Neural crest cell (in vitro differentiated cells): ENCODE measurements at regions not wholly inside any gene's neighbourhood (a gene's known extent, or its start where the extent isn't known, plus 50 kb on each side); places are given as distances from the start of the nearest gene placed in this dataset.

Experiments used
- DNase-seq: peaks from one replicate; pipeline ENCODE4 v3.0.0; 2021; ENCODE audit warnings: low read depth, mixed read lengths, low spot score
- H3K27ac Mint-ChIP-seq: one replicate; pipeline ENCODE4 v1.8.0; 2021; ENCODE audit warnings: mild to moderate bottlenecking, mixed read lengths; ENCODE audit not compliant: unreplicated experiment
- H3K27me3 Mint-ChIP-seq: 2 replicates; pipeline ENCODE4 v1.8.0; 2021; ENCODE audit warnings: low read depth, mild to moderate bottlenecking, mixed read lengths
- H3K36me3 Mint-ChIP-seq: 2 replicates; pipeline ENCODE4 v1.8.0; 2021; ENCODE audit warnings: low read depth, mild to moderate bottlenecking, mixed read lengths
- H3K4me1 Mint-ChIP-seq: 2 replicates; pipeline ENCODE4 v1.8.0; 2021; ENCODE audit warnings: mixed read lengths
- H3K4me3 Mint-ChIP-seq: one replicate; pipeline ENCODE4 v1.8.0; 2021; ENCODE audit warnings: mild to moderate bottlenecking, mixed read lengths
- H3K9me3 Mint-ChIP-seq: 2 replicates; pipeline ENCODE4 v1.8.0; 2021; ENCODE audit warnings: mixed read lengths
- TF ChIP-seq, protein P1 (sequence below): fragments of 200-600 bp; sonication (generic); conservative IDR thresholded peaks from 2 replicates; pipeline ENCODE4 v1.5.0; 2021; ENCODE audit warnings: antibody characterized with exemption, mild to moderate bottlenecking

DNA sequence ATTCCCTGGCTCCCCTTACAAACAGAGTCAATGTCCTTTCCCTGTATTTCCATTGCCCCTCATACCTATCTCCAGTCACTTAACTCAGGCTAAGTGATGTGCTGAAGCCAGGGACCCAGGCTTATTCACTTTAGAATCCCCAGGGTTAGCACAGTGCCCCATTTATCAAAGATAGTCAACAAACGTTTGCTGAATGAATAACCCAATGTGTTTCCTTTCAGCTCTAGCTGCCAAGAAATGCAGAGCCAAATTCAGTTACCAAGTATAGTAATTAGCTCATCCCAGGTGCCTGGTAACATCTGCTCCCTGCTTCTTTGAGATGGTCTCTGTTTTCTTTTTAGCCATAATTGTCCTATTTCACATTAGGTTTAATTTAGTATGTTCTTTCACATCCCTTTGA is 189.5 kb downstream of the PHLDA1 start:
- Mint-ChIP-seq H3K4me3 (no peak overlapping the region), H3K4me1 (peaks cover 49% of the 10 kb centered on the region), H3K9me3 (peaks cover 7% of the 10 kb centered on the region), H3K27me3 (no peaks in the 10 kb centered on the region), H3K36me3 (peaks cover 3% of the 10 kb centered on the region), H3K27ac (no peak overlapping the region)
- TF ChIP-seq, protein P1, sequence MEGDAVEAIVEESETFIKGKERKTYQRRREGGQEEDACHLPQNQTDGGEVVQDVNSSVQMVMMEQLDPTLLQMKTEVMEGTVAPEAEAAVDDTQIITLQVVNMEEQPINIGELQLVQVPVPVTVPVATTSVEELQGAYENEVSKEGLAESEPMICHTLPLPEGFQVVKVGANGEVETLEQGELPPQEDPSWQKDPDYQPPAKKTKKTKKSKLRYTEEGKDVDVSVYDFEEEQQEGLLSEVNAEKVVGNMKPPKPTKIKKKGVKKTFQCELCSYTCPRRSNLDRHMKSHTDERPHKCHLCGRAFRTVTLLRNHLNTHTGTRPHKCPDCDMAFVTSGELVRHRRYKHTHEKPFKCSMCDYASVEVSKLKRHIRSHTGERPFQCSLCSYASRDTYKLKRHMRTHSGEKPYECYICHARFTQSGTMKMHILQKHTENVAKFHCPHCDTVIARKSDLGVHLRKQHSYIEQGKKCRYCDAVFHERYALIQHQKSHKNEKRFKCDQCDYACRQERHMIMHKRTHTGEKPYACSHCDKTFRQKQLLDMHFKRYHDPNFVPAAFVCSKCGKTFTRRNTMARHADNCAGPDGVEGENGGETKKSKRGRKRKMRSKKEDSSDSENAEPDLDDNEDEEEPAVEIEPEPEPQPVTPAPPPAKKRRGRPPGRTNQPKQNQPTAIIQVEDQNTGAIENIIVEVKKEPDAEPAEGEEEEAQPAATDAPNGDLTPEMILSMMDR = no peak
- no peak for DNase-seq

DNA sequence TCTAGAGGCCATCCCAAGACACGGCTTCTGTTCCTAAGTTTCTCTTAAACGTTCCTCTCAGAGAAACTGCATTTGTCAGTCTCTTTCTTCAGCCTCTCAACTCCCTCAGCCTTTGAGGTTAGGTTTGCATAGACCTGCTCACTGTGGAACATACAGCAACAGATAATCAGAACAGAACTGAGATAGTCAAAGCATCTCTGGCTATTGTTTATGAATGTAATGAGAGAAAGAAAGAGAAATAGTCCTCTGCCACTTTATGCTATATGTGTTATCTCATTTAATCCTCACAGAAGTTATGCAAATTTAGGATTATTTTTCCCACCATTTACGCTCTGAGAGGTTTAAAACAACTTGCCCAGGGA is 190.6 kb downstream of the PHLDA1 start:
- H3K27me3 Mint-ChIP-seq = no peaks in the 10 kb centered on the region
- no peaks in the 10 kb centered on the region for H3K36me3 Mint-ChIP-seq
- peaks cover 52% of the 10 kb centered on the region for H3K4me1 Mint-ChIP-seq
- H3K4me3 Mint-ChIP-seq = no peak overlapping the region
- H3K27ac Mint-ChIP-seq = no peak overlapping the region
- no peak for DNase-seq
- peaks cover 4% of the 10 kb centered on the region for H3K9me3 Mint-ChIP-seq
- TF ChIP-seq, protein P1 = no peak

DNA sequence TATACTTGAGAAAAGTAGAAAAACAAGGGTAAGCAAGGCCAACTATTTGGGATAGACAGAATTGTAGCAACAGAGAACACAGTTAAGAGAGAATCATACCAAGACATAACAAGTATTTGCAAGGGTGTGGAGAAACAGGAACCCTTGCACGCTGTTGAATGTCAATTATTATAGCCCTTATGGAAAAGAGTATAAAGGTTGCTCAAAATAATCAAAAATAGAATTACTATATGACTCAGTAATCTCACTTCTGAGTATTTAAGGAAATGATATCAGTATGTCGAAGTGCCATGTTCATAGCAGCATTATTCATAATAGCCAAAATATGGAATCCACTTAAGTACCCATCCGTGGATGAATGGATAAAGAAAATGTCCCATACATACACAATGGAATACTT is 193.3 kb downstream of the PHLDA1 start:
- no peak overlapping the region for H3K27ac Mint-ChIP-seq
- H3K4me1 Mint-ChIP-seq = peaks cover 42% of the 10 kb centered on the region
- DNase-seq = no peak
- no peaks in the 10 kb centered on the region for H3K36me3 Mint-ChIP-seq
- H3K27me3 Mint-ChIP-seq = no peaks in the 10 kb centered on the region
- H3K9me3 Mint-ChIP-seq = peaks cover 4% of the 10 kb centered on the region
- no peak overlapping the region for H3K4me3 Mint-ChIP-seq
- TF ChIP-seq, protein P1 = no peak

DNA sequence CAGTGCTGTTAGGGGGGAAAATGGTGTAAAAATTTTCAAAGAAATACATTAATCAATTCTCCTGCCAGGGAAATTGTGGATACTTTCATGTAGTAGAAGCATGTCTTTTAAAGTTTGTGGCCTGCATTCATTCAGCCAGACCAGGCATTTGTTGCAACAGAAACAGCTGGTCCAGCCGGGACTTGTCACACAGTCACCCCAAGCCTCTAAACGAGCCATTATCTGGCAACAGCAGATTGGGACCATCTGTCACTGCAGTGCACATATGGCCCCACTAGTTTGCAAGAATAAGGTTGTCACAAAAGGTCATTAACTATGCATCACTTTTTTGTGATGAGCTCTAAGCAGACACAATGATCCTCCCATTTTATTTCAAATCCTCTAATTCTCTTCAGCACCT is 193.9 kb downstream of the PHLDA1 start:
- Mint-ChIP-seq H3K9me3 (peaks cover 4% of the 10 kb centered on the region), H3K4me3 (no peak overlapping the region), H3K27ac (no peak overlapping the region), H3K27me3 (no peaks in the 10 kb centered on the region), H3K4me1 (peaks cover 38% of the 10 kb centered on the region), H3K36me3 (no peaks in the 10 kb centered on the region)
- TF ChIP-seq, protein P1 = no peak
- DNase-seq = no peak

DNA sequence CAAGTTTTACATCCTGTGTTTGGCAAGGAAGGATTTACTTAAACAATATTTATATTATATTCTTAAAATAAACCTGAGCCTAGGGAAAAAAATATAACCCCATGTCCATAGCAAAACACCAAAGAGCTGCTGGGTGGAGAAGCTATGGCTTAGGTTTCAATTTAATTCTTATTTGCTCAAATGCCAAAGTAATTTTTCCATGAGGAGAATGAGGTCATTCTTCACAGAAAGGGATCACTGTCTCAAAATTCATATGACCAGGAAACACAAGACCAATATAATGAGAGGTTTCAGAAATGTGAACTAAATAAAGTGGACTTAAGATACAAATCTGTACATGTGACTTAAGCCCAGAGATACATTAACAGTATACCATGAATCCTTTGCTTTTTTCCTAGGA is 195.0 kb downstream of the PHLDA1 start:
- Mint-ChIP-seq H3K4me3 (no peak overlapping the region), H3K36me3 (no peaks in the 10 kb centered on the region), H3K4me1 (peaks cover 29% of the 10 kb centered on the region), H3K27ac (no peak overlapping the region), H3K9me3 (peaks cover 4% of the 10 kb centered on the region), H3K27me3 (no peaks in the 10 kb centered on the region)
- no peak for DNase-seq
- TF ChIP-seq, protein P1 = no peak

DNA sequence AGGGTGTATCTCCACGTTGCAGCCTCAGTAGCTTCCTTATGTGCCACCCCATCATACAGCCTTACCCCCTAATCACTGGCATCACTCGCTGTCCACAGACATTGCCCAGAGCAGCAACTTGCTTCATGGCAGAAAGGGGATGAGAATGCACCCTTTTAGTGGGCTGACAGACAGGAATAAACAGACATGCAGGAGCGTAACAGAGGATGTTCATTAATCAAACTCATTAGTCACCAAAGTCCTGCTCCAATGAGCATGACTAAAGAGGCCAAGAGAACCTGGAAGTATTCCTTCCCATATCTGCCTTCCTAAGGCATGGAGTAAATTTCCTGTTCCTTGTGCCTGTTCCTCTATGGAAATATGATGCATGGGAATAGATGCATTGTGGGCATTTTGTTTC is 197.0 kb downstream of the PHLDA1 start:
- DNase-seq = no peak
- H3K4me1 Mint-ChIP-seq = peaks cover 29% of the 10 kb centered on the region
- TF ChIP-seq, protein P1 = no peak
- no peaks in the 10 kb centered on the region for H3K36me3 Mint-ChIP-seq
- H3K9me3 Mint-ChIP-seq = peaks cover 4% of the 10 kb centered on the region
- H3K27me3 Mint-ChIP-seq = no peaks in the 10 kb centered on the region
- H3K4me3 Mint-ChIP-seq = no peak overlapping the region
- no peak overlapping the region for H3K27ac Mint-ChIP-seq
